IMR-90 (cell line): ENCODE measurements at regions not wholly inside any gene's neighbourhood (a gene's known extent, or its start where the extent isn't known, plus 50 kb on each side); places are given as distances from the start of the nearest gene placed in this dataset.

Source experiments
- ATAC-seq: fragments of 200-7000 bp; cut with Tn5 transposase; 2 replicates; pipeline ENCODE4 v1.9.1; 2020; ENCODE audit warnings: low read depth, mild to moderate bottlenecking, moderate library complexity
- BruUV-seq: library from RNA; stranded (reverse); fragments of 400-500 nt; replicated peaks from 2 replicates; lab custom pipeline; 2021; lab: Mats Ljungman, UMichigan
- CTCF ChIA-PET: fragments of 300-600 bp; formaldehyde crosslinking; extraction: SDS; loops from one replicate; lab custom pipeline; 2021; ENCODE audit warnings: antibody characterized with exemption; lab: Yijun Ruan, JAX
- POLR2A ChIA-PET: fragments of 300-600 bp; sonication (Branson Sonifier 250); formaldehyde crosslinking; loops from one replicate; lab custom pipeline; 2022; ENCODE audit warnings: antibody characterized with exemption; ENCODE audit not compliant: unreplicated experiment; lab: Charles Lee
- DNase-seq: peaks from one replicate; pipeline ENCODE4 v3.0.0; 2013
- H2AFZ ChIP-seq: replicated peaks from 2 replicates; pipeline ENCODE3; 2013; ENCODE audit warnings: low read length, mild to moderate bottlenecking; ENCODE audit not compliant: poor library complexity
- H2AK5ac ChIP-seq: 2 replicates; pipeline ENCODE4 v1.6.1; 2013; ENCODE audit warnings: low read depth, low read length, inconsistent platforms
- H2AK9ac ChIP-seq: replicated peaks from 2 replicates; pipeline ENCODE3; 2013; ENCODE audit warnings: mild to moderate bottlenecking, low read depth, low read length, moderate library complexity; ENCODE audit not compliant: poor library complexity
- H2BK120ac ChIP-seq: 2 replicates; pipeline ENCODE4 v1.6.1; 2013; ENCODE audit warnings: low read depth, low read length, inconsistent platforms
- H2BK15ac ChIP-seq: 3 replicates; pipeline ENCODE4 v1.6.1; 2013; ENCODE audit warnings: low read depth, low read length, inconsistent platforms
- H2BK20ac ChIP-seq: 2 replicates; pipeline ENCODE4 v1.6.1; 2013; ENCODE audit warnings: low read depth, mild to moderate bottlenecking, inconsistent platforms, low read length, moderate library complexity
- H2BK5ac ChIP-seq: 2 replicates; pipeline ENCODE4 v1.6.1; 2013; ENCODE audit warnings: mild to moderate bottlenecking, low read depth, low read length, inconsistent platforms; ENCODE audit not compliant: poor library complexity, severe bottlenecking
- H3K14ac ChIP-seq: replicated peaks from 2 replicates; pipeline ENCODE4 v1.6.1; 2013; ENCODE audit warnings: low read depth, low read length, inconsistent platforms
- H3K18ac ChIP-seq: 2 replicates; pipeline ENCODE4 v1.6.1; 2013; ENCODE audit warnings: low read depth, low read length, control low read depth
- H3K23ac ChIP-seq: 2 replicates; pipeline ENCODE4 v1.6.1; 2013; ENCODE audit warnings: low read depth, low read length, inconsistent platforms
- H3K27ac ChIP-seq: 2 replicates; pipeline ENCODE4 v1.5.1; 2013; ENCODE audit warnings: mild to moderate bottlenecking, control low read depth, low read length; ENCODE audit not compliant: insufficient read depth
- H3K27me3 ChIP-seq: 2 replicates; pipeline ENCODE4 v1.6.1; 2013; ENCODE audit warnings: low read length; ENCODE audit not compliant: control insufficient read depth, insufficient read depth
- H3K36me3 ChIP-seq: 2 replicates; pipeline ENCODE4 v1.6.1; 2013; ENCODE audit warnings: low read length, mixed read lengths; ENCODE audit not compliant: control insufficient read depth, insufficient read depth
- H3K4ac ChIP-seq: 2 replicates; pipeline ENCODE4 v1.6.1; 2013; ENCODE audit warnings: low read depth, low read length, inconsistent platforms
- H3K4me1 ChIP-seq: 2 replicates; pipeline ENCODE4 v1.6.1; 2013; ENCODE audit warnings: low read length, mixed read lengths; ENCODE audit not compliant: control insufficient read depth, insufficient read depth
- H3K4me2 ChIP-seq: 2 replicates; pipeline ENCODE4 v1.6.1; 2013; ENCODE audit warnings: low read depth, mild to moderate bottlenecking, control low read depth, low read length, moderate library complexity
- H3K4me3 ChIP-seq: 2 replicates; pipeline ENCODE4 v1.5.1; 2013; ENCODE audit warnings: low read depth, mild to moderate bottlenecking, control low read depth, low read length, moderate library complexity; ENCODE audit not compliant: insufficient read depth
- H3K56ac ChIP-seq: 2 replicates; pipeline ENCODE4 v1.6.1; 2013; ENCODE audit warnings: low read length, inconsistent platforms; ENCODE audit not compliant: insufficient read depth; ENCODE audit errors: extremely low read depth
- H3K79me1 ChIP-seq, 2 experiments: 2 replicates each; pipeline ENCODE4 v1.6.1; 2013; ENCODE audit warnings: low read length in 2 of 2, inconsistent platforms in 1 of 2, low read depth in 1 of 2
- H3K9ac ChIP-seq: 2 replicates; pipeline ENCODE4 v1.6.1; 2013; ENCODE audit warnings: low read depth, low read length, control low read depth
- H3K9me1 ChIP-seq: 2 replicates; pipeline ENCODE4 v1.6.1; 2013; ENCODE audit warnings: low read length, inconsistent platforms; ENCODE audit not compliant: insufficient read depth
- H3K9me3 ChIP-seq: 2 replicates; pipeline ENCODE4 v1.6.1; 2013; ENCODE audit warnings: low read length; ENCODE audit not compliant: control insufficient read depth, insufficient read depth
- H4K20me1 ChIP-seq: 2 replicates; pipeline ENCODE4 v1.6.1; 2013; ENCODE audit warnings: low read length, inconsistent platforms; ENCODE audit not compliant: insufficient read depth
- H4K5ac ChIP-seq: 2 replicates; pipeline ENCODE4 v1.6.1; 2013; ENCODE audit warnings: mild to moderate bottlenecking, low read depth, low read length, control low read depth
- H4K8ac ChIP-seq, 2 experiments: 2 replicates each; pipeline ENCODE4 v1.6.1; 2013; ENCODE audit warnings: low read depth in 2 of 2, low read length in 2 of 2, control low read depth in 1 of 2, inconsistent platforms in 1 of 2
- H4K91ac ChIP-seq: 2 replicates; pipeline ENCODE4 v1.6.1; 2013; ENCODE audit warnings: low read depth, low read length, inconsistent platforms; ENCODE audit not compliant: insufficient read depth
- CEBPB ChIP-seq: IDR thresholded peaks from 2 replicates; pipeline ENCODE4 v1.6.1; 2012; ENCODE audit warnings: low read depth, low read length, improper control_type of control experiment
- MAZ ChIP-seq: IDR thresholded peaks from 2 replicates; pipeline ENCODE4 v1.6.1; 2012; ENCODE audit warnings: low read depth, mild to moderate bottlenecking, low read length, improper control_type of control experiment, moderate library complexity, borderline replicate concordance
- WGBS, 2 experiments: methylation state at CpG; one replicate each; pipeline versions ENCODE4 v1.1.5 to v1.1.7; 2013; ENCODE audit warnings: missing lambda C conversion rate in 2 of 2; ENCODE audit not compliant: insufficient read length in 1 of 2; ENCODE audit errors: extremely low coverage in 2 of 2; 5-methylcytosine and 5-hydroxymethylcytosine counted together
- dilution Hi-C: fragments of 300-500 bp; cut with HindIII; formaldehyde crosslinking; loops from one replicate; pipeline ENCODE4 v1.14.3; 2018; ENCODE audit warnings: low sequenced_read_pairs; ENCODE audit not compliant: unreplicated experiment
- in situ Hi-C: fragments of 300-500 bp; cut with MboI; formaldehyde crosslinking; loops from 3 replicates; pipeline ENCODE4 v1.14.3; 2019; ENCODE audit warnings: low sequenced_read_pairs, inconsistent platforms, mixed read lengths
- intact Hi-C: fragments of 100-400 bp; cut with micrococcal nuclease; formaldehyde crosslinking; loops from 2 replicates; pipeline ENCODE4 v1.10.0; 2022

GRCh38 chr2:14723684-14724083, 91.2 kb downstream of the LRATD1 start:
- Histone ChIP-seq H4K5ac (no peak overlapping the region), H3K27me3 (no peaks in the 10 kb centered on the region), H2BK20ac (no peak overlapping the region), H3K18ac (no peak overlapping the region), H4K8ac (no peak overlapping the region), H4K91ac (no peak overlapping the region), H3K4me3 (no peak overlapping the region), H3K4me1 (no peaks in the 10 kb centered on the region), H3K27ac (no peak overlapping the region), H3K23ac (no peak overlapping the region), H3K36me3 (no peaks in the 10 kb centered on the region), H3K14ac (no peak overlapping the region), H3K79me1 (no peaks in the 10 kb centered on the region), H3K9me1 (no peaks in the 10 kb centered on the region), H2BK15ac (no peak overlapping the region), H3K9ac (no peak overlapping the region), H2AFZ (no peak overlapping the region), H3K56ac (no peak overlapping the region), H2AK5ac (no peak overlapping the region), H2BK5ac (no peak overlapping the region), H4K20me1 (no peaks in the 10 kb centered on the region), H2BK120ac (no peak overlapping the region), H3K9me3 (no peaks in the 10 kb centered on the region), H3K4me2 (no peak overlapping the region), H2AK9ac (no peak overlapping the region), H3K4ac (no peak overlapping the region)
- intact Hi-C loops (no loop called here), dilution Hi-C loops (no loop called here), in situ Hi-C loops (no loop called here)
- BruUV-seq: no TSS peak
- no peak for TF ChIP-seq MAZ
- TF ChIP-seq CEBPB: peak; percentile 53
- ChIA-PET POLR2A (no interaction called here), CTCF (no interaction called here)
- ATAC-seq: no peak
- 80% methylated on average over 1 of the region's 5 CpGs; no CpG with 5 or more reads in 1 of the 2 experiments for WGBS, 2 experiments
- DNase-seq: no peak
